Neural progenitor cell (in vitro differentiated cells): ENCODE measurements at regions not wholly inside any gene's neighbourhood (a gene's known extent, or its start where the extent isn't known, plus 50 kb on each side); places are given as distances from the start of the nearest gene placed in this dataset.

Experiments used
- DNase-seq: peaks from one replicate; pipeline ENCODE4 v3.0.0-alpha.2; 2016; ENCODE audit warnings: low spot score
- H2AFZ ChIP-seq: fragments of 200-600 bp; sonication (generic); replicated peaks from 2 replicates; pipeline ENCODE4 v1.6.1; 2016; ENCODE audit warnings: antibody characterized with exemption
- H3F3A ChIP-seq: fragments of 200-600 bp; sonication (generic); 2 replicates; pipeline ENCODE4 v1.6.1; 2016; ENCODE audit warnings: antibody characterized with exemption, low read depth
- H3K27ac ChIP-seq: fragments of 200-600 bp; sonication (generic); 2 replicates; pipeline ENCODE4 v1.5.1; 2016; ENCODE audit warnings: mild to moderate bottlenecking
- H3K27me3 ChIP-seq: fragments of 200-600 bp; sonication (generic); 2 replicates; pipeline ENCODE4 v1.6.1; 2016; ENCODE audit warnings: mild to moderate bottlenecking, moderate library complexity
- H3K36me3 ChIP-seq: fragments of 200-600 bp; sonication (generic); 2 replicates; pipeline ENCODE4 v1.5.1; 2016
- H3K4me1 ChIP-seq: fragments of 200-600 bp; sonication (generic); 2 replicates; pipeline ENCODE4 v1.6.1; 2016; ENCODE audit warnings: mixed run types
- H3K4me2 ChIP-seq: fragments of 200-600 bp; sonication (generic); 2 replicates; pipeline ENCODE4 v1.6.1; 2016
- H3K4me3 ChIP-seq: fragments of 200-600 bp; sonication (generic); 2 replicates; pipeline ENCODE4 v1.5.1; 2016
- H3K79me2 ChIP-seq: fragments of 200-600 bp; sonication (generic); 2 replicates; pipeline ENCODE4 v1.6.1; 2016; ENCODE audit warnings: low read depth
- H3K9ac ChIP-seq: fragments of 200-600 bp; sonication (generic); 2 replicates; pipeline ENCODE4 v1.6.1; 2016
- H3K9me3 ChIP-seq: fragments of 200-600 bp; sonication (generic); 2 replicates; pipeline ENCODE4 v1.5.1; 2016; ENCODE audit warnings: low read depth
- H4K20me1 ChIP-seq: fragments of 200-600 bp; sonication (generic); 2 replicates; pipeline ENCODE4 v1.6.1; 2016; ENCODE audit warnings: low read depth
- H3K27ac Mint-ChIP-seq: 3 replicates; pipeline ENCODE4 v1.8.0; 2021; ENCODE audit warnings: mixed read lengths
- H3K27me3 Mint-ChIP-seq: 2 replicates; pipeline ENCODE4 v1.8.0; 2022; ENCODE audit warnings: low read depth, mild to moderate bottlenecking, inconsistent platforms, moderate library complexity, mixed read lengths; ENCODE audit not compliant: insufficient read depth
- H3K36me3 Mint-ChIP-seq: 3 replicates; pipeline ENCODE4 v1.8.0; 2021; ENCODE audit warnings: mixed read lengths
- H3K4me1 Mint-ChIP-seq: 3 replicates; pipeline ENCODE4 v1.8.0; 2021; ENCODE audit warnings: mixed read lengths
- H3K4me3 Mint-ChIP-seq: 3 replicates; pipeline ENCODE4 v1.8.0; 2021; ENCODE audit warnings: mild to moderate bottlenecking, moderate library complexity, mixed read lengths
- H3K9me3 Mint-ChIP-seq: 3 replicates; pipeline ENCODE4 v1.8.0; 2020; ENCODE audit warnings: mixed read lengths
- EZH2 ChIP-seq: fragments of 200-600 bp; sonication (generic); IDR thresholded peaks from 2 replicates; pipeline ENCODE4 v1.6.1; 2017; ENCODE audit warnings: antibody characterized with exemption, mild to moderate bottlenecking, moderate library complexity
- EZH2phosphoT487 ChIP-seq: fragments of 200-600 bp; sonication (generic); IDR thresholded peaks from 2 replicates; pipeline ENCODE4 v1.6.1; 2017; ENCODE audit warnings: antibody characterized with exemption
- TF ChIP-seq, protein P1 (sequence below): fragments of 200-600 bp; sonication (generic); IDR thresholded peaks from 2 replicates; pipeline ENCODE4 v1.5.1; 2017; ENCODE audit warnings: antibody characterized with exemption, mild to moderate bottlenecking

DNA sequence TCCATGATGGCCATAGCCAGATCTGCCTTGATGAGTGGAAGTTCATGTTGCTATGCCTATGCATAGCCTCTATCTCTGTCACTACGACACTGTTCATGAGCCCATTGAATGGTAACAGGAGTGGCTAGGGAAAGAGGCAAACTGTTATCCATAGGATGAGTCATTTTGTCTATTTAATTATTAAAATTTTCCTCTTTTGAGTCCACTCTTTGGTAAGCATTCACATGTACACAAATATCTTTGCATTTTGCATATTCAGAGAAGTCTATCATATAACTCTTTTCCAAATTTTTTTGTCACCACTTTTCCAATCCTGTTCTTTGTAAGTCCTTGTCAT is 364.4 kb downstream of the KCNJ3 start:
- Histone ChIP-seq H3K9ac (no peak overlapping the region), H3K27me3 (no peaks in the 10 kb centered on the region), H3K36me3 (no peaks in the 10 kb centered on the region), H2AFZ (no peak overlapping the region), H3F3A (no peaks in the 10 kb centered on the region), H3K79me2 (no peaks in the 10 kb centered on the region), H3K4me3 (no peak overlapping the region), H3K4me1 (no peaks in the 10 kb centered on the region), H4K20me1 (no peaks in the 10 kb centered on the region), H3K27ac (no peak overlapping the region), H3K4me2 (no peak overlapping the region), H3K9me3 (no peaks in the 10 kb centered on the region)
- H3K4me3 Mint-ChIP-seq: no peak overlapping the region
- peaks cover 5% of the 10 kb centered on the region for H3K9me3 Mint-ChIP-seq
- peaks cover 2% of the 10 kb centered on the region for H3K27me3 Mint-ChIP-seq
- H3K27ac Mint-ChIP-seq: no peak overlapping the region
- TF ChIP-seq EZH2phosphoT487 (no peak), EZH2 (no peak)
- TF ChIP-seq, protein P1, sequence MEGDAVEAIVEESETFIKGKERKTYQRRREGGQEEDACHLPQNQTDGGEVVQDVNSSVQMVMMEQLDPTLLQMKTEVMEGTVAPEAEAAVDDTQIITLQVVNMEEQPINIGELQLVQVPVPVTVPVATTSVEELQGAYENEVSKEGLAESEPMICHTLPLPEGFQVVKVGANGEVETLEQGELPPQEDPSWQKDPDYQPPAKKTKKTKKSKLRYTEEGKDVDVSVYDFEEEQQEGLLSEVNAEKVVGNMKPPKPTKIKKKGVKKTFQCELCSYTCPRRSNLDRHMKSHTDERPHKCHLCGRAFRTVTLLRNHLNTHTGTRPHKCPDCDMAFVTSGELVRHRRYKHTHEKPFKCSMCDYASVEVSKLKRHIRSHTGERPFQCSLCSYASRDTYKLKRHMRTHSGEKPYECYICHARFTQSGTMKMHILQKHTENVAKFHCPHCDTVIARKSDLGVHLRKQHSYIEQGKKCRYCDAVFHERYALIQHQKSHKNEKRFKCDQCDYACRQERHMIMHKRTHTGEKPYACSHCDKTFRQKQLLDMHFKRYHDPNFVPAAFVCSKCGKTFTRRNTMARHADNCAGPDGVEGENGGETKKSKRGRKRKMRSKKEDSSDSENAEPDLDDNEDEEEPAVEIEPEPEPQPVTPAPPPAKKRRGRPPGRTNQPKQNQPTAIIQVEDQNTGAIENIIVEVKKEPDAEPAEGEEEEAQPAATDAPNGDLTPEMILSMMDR: no peak
- DNase-seq: no peak
- H3K4me1 Mint-ChIP-seq: no peaks in the 10 kb centered on the region
- no peaks in the 10 kb centered on the region for H3K36me3 Mint-ChIP-seq

DNA sequence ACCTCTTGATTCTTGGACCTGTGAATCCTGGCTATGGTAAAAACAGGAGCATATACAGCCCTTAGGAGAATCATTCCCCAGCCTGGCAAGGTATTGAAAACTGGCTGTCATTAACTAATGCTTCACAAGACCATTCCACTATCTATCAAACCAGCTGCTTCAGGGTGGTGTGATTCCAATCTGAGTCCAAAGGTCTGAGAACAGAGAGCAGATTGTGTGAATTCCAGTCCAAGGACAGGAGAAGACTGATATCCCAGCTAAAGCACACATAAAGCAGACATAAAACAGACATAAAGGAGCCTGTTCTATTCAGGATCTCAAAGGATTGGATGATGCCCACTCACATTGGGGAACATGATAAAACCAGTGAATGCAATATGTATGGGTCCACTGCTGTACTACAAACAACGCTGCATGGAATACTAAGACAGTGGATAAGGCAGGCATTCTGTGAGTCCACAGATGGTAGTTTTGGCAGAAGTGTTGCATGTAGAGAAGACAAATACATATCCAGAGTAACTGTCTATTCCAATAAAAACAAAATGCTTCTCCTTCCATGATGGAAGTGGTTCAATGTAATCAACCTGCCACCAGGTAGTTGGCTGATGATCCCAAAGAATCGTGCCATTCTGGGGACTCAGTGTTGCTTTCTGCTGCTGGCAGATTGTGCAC is 363.9 kb downstream of the KCNJ3 start:
- no peak overlapping the region for H3K4me3 ChIP-seq
- H3K27ac ChIP-seq: no peak overlapping the region
- no peaks in the 10 kb centered on the region for H3K79me2 ChIP-seq
- H4K20me1 ChIP-seq: no peaks in the 10 kb centered on the region
- no peak for TF ChIP-seq EZH2
- TF ChIP-seq, protein P1: no peak
- no peak for TF ChIP-seq EZH2phosphoT487
- DNase-seq: no peak
- H3K9ac ChIP-seq: no peak overlapping the region
- no peaks in the 10 kb centered on the region for H3F3A ChIP-seq
- no peak overlapping the region for H2AFZ ChIP-seq
- no peaks in the 10 kb centered on the region for H3K36me3 Mint-ChIP-seq
- H3K9me3 Mint-ChIP-seq: peaks cover 5% of the 10 kb centered on the region
- H3K36me3 ChIP-seq: no peaks in the 10 kb centered on the region
- no peak overlapping the region for H3K27ac Mint-ChIP-seq
- no peaks in the 10 kb centered on the region for H3K4me1 ChIP-seq
- H3K27me3 Mint-ChIP-seq: peaks cover 2% of the 10 kb centered on the region
- H3K9me3 ChIP-seq: no peaks in the 10 kb centered on the region
- no peaks in the 10 kb centered on the region for H3K4me1 Mint-ChIP-seq
- H3K4me2 ChIP-seq: no peak overlapping the region
- no peaks in the 10 kb centered on the region for H3K27me3 ChIP-seq
- no peak overlapping the region for H3K4me3 Mint-ChIP-seq

GRCh38 chr2:155060896-155061295 is 362.4 kb downstream of the KCNJ3 start:
- Histone ChIP-seq H3K4me1 (no peaks in the 10 kb centered on the region), H3K9me3 (no peaks in the 10 kb centered on the region), H3K27me3 (no peaks in the 10 kb centered on the region), H3K4me2 (no peak overlapping the region), H3K4me3 (no peak overlapping the region), H2AFZ (no peak overlapping the region), H3K79me2 (no peaks in the 10 kb centered on the region), H3K36me3 (no peaks in the 10 kb centered on the region), H3K9ac (no peak overlapping the region), H3F3A (no peaks in the 10 kb centered on the region), H4K20me1 (no peaks in the 10 kb centered on the region), H3K27ac (no peak overlapping the region)
- Mint-ChIP-seq H3K4me1 (no peaks in the 10 kb centered on the region), H3K36me3 (no peaks in the 10 kb centered on the region), H3K9me3 (peaks cover 5% of the 10 kb centered on the region), H3K4me3 (no peak overlapping the region), H3K27ac (no peak overlapping the region), H3K27me3 (peaks cover 6% of the 10 kb centered on the region)
- TF ChIP-seq EZH2 (no peak), EZH2phosphoT487 (no peak)
- TF ChIP-seq, protein P1: no peak
- DNase-seq: no peak
